ENCODE measurements at regions not wholly inside any gene's neighbourhood (a gene's known extent, or its start where the extent isn't known, plus 50 kb on each side); places are given as distances from the start of the nearest gene placed in this dataset.

- Histone ChIP-seq H3K4me3 (ENCODE audit: low read length) (no peak overlapping the region), H3K9me3 (ENCODE audit: control insufficient read depth, insufficient read depth, low read length) (no peaks in the 10 kb centered on the region), H3K36me3 (ENCODE audit: control insufficient read depth, insufficient read depth, low read length) (no peaks in the 10 kb centered on the region), H3K27ac (ENCODE audit: low read length) (no peak overlapping the region), H3K27me3 (ENCODE audit: control insufficient read depth, insufficient read depth, low read length) (no peaks in the 10 kb centered on the region), H3K4me1 (ENCODE audit: control insufficient read depth, insufficient read depth, low read length) (no peaks in the 10 kb centered on the region)
- ATAC-seq (no peak), DNase-seq (no peak)
- H3K4me1 Mint-ChIP-seq = peaks cover 4 to 10% of the 10 kb centered on the region in 2 donors
- no peak for TF ChIP-seq CTCF (IDR thresholded peaks at IDR 0.05)
- no peaks in the 10 kb centered on the region for H3K36me3 Mint-ChIP-seq
- peaks cover 0 to 5% of the 10 kb centered on the region in 2 donors for H3K27me3 Mint-ChIP-seq (ENCODE audit: low read depth in 2 of 2)
- H3K4me3 Mint-ChIP-seq = no peak overlapping the region
- intact Hi-C loops (cut with micrococcal nuclease) = no loop called here
- 73% methylated on average over 19 of the region's 19 CpGs for WGBS (ENCODE audit: insufficient coverage)
- peaks cover 0 to 4% of the 10 kb centered on the region in 2 donors for H3K9me3 Mint-ChIP-seq
- no peak overlapping the region for H3K27ac Mint-ChIP-seq
These were observed 988.6 kb downstream of the BRD1 start for GRCh38 chr22:48838846-48839730.

- H3K27ac ChIP-seq (ENCODE audit: low read length) = no peak overlapping the region
- peaks cover 0 to 5% of the 10 kb centered on the region in 2 donors for H3K27me3 Mint-ChIP-seq (ENCODE audit: low read depth in 2 of 2)
- H3K36me3 Mint-ChIP-seq = no peaks in the 10 kb centered on the region
- H3K4me3 ChIP-seq (ENCODE audit: low read length) = no peak overlapping the region
- no peaks in the 10 kb centered on the region for H3K27me3 ChIP-seq (ENCODE audit: control insufficient read depth, insufficient read depth, low read length)
- no peaks in the 10 kb centered on the region for H3K9me3 ChIP-seq (ENCODE audit: control insufficient read depth, insufficient read depth, low read length)
- no peak for ATAC-seq
- no peak for DNase-seq
- H3K4me1 Mint-ChIP-seq = peaks cover 8 to 12% of the 10 kb centered on the region in 2 donors
- no peaks in the 10 kb centered on the region for H3K36me3 ChIP-seq (ENCODE audit: control insufficient read depth, insufficient read depth, low read length)
- no peak overlapping the region for H3K27ac Mint-ChIP-seq
- H3K9me3 Mint-ChIP-seq = peaks cover 0 to 4% of the 10 kb centered on the region in 2 donors
- H3K4me1 ChIP-seq (ENCODE audit: control insufficient read depth, insufficient read depth, low read length) = no peaks in the 10 kb centered on the region
- TF ChIP-seq CTCF (IDR thresholded peaks at IDR 0.05) = no peak
- 86% methylated on average over 16 of the region's 16 CpGs for WGBS (ENCODE audit: insufficient coverage)
- H3K4me3 Mint-ChIP-seq = no peak overlapping the region
- intact Hi-C loops (cut with micrococcal nuclease) = no loop called here
These were observed 989.3 kb downstream of the BRD1 start for GRCh38 chr22:48838376-48838775.

GRCh38 chr22:48837341-48837935 lies 990.2 kb downstream of the BRD1 start:
- H3K9me3 ChIP-seq (ENCODE audit: control insufficient read depth, insufficient read depth, low read length) = peaks cover 7% of the 10 kb centered on the region
- WGBS (ENCODE audit: insufficient coverage) = 80% methylated on average over 16 of the region's 16 CpGs

More at GRCh38 chr22:48837341-48837935, 990.2 kb downstream of the BRD1 start:
- no peak overlapping the region for H3K27ac Mint-ChIP-seq
- H3K4me3 ChIP-seq (ENCODE audit: low read length) = no peak overlapping the region
- no peaks in the 10 kb centered on the region for H3K36me3 Mint-ChIP-seq
- H3K36me3 ChIP-seq (ENCODE audit: control insufficient read depth, insufficient read depth, low read length) = no peaks in the 10 kb centered on the region
- no peak overlapping the region for H3K4me3 Mint-ChIP-seq
- H3K27me3 Mint-ChIP-seq (ENCODE audit: low read depth in 2 of 2) = peaks cover 0 to 3% of the 10 kb centered on the region in 2 donors
- intact Hi-C loops (cut with micrococcal nuclease) = no loop called here
- no peak for TF ChIP-seq CTCF (IDR thresholded peaks at IDR 0.05)
- no peak overlapping the region for H3K27ac ChIP-seq (ENCODE audit: low read length)
- no peak for ATAC-seq
- no peak for DNase-seq
- peaks cover 13 to 14% of the 10 kb centered on the region in 2 donors for H3K4me1 Mint-ChIP-seq
- no peaks in the 10 kb centered on the region for H3K27me3 ChIP-seq (ENCODE audit: control insufficient read depth, insufficient read depth, low read length)
- H3K4me1 ChIP-seq (ENCODE audit: control insufficient read depth, insufficient read depth, low read length) = peaks cover 4% of the 10 kb centered on the region
- H3K9me3 Mint-ChIP-seq = peaks cover 0 to 7% of the 10 kb centered on the region in 2 donors
